Keratinocyte (primary cell): ENCODE measurements at regions not wholly inside any gene's neighbourhood (a gene's known extent, or its start where the extent isn't known, plus 50 kb on each side); places are given as distances from the start of the nearest gene placed in this dataset.

Experiments used
- DNase-seq: peaks from one replicate; pipeline ENCODE4 v3.0.0-alpha.2; 2011; ENCODE audit warnings: low read depth, missing footprints, low spot score
- FAIRE-seq: peaks from 2 replicates; lab custom pipeline; 2011; peaks lifted over from hg19 to GRCh38; lab: Jason Lieb, UNC
- H2AFZ ChIP-seq: 2 replicates; pipeline ENCODE4 v1.6.0; 2012; ENCODE audit warnings: low read length, control low read depth, inconsistent platforms; ENCODE audit not compliant: control insufficient read depth
- H3K27ac ChIP-seq: 2 replicates; pipeline ENCODE4 v1.5.1; 2011; ENCODE audit warnings: low read length; ENCODE audit not compliant: control insufficient read depth, insufficient read depth
- H3K27me3 ChIP-seq: 3 replicates; pipeline ENCODE4 v1.6.0; 2011; ENCODE audit warnings: low read length; ENCODE audit not compliant: control insufficient read depth, insufficient read depth; ENCODE audit errors: extremely low read depth
- H3K36me3 ChIP-seq, 2 experiments: 2 replicates in 1 of 2; 3 replicates in 1 of 2; pipeline ENCODE4 v1.5.1; 2011; ENCODE audit warnings: low read length in 2 of 2, mild to moderate bottlenecking in 1 of 2; ENCODE audit not compliant: control insufficient read depth in 2 of 2, insufficient read depth in 2 of 2; ENCODE audit errors: extremely low read depth in 1 of 2
- H3K4me1 ChIP-seq: 3 replicates; pipeline ENCODE4 v1.5.1; 2011; ENCODE audit warnings: low read length; ENCODE audit not compliant: control insufficient read depth, insufficient read depth; ENCODE audit errors: extremely low read depth
- H3K4me2 ChIP-seq: 3 replicates; pipeline ENCODE4 v1.6.0; 2011; ENCODE audit warnings: low read depth, low read length; ENCODE audit not compliant: control insufficient read depth, insufficient read depth; ENCODE audit errors: extremely low read depth
- H3K4me3 ChIP-seq, 3 experiments: fragments of 200-600 bp in 1 of 3; sonication (generic) in 1 of 3; 2 replicates in 2 of 3; 3 replicates in 1 of 3; pipeline ENCODE4 v1.5.1; 2011 to 2016; ENCODE audit warnings: low read length in 3 of 3, mild to moderate bottlenecking in 3 of 3, control low read depth in 2 of 3, inconsistent platforms in 1 of 3, low read depth in 1 of 3, mixed read lengths in 1 of 3, mixed run types in 1 of 3, moderate library complexity in 1 of 3; ENCODE audit not compliant: control insufficient read depth in 2 of 3, insufficient read depth in 2 of 3; ENCODE audit errors: extremely low read depth in 1 of 3
- H3K79me2 ChIP-seq: 2 replicates; pipeline ENCODE4 v1.6.0; 2012; ENCODE audit warnings: low read length; ENCODE audit not compliant: control insufficient read depth, insufficient read depth
- H3K9ac ChIP-seq: 3 replicates; pipeline ENCODE4 v1.6.0; 2011; ENCODE audit warnings: low read length; ENCODE audit not compliant: control insufficient read depth, insufficient read depth; ENCODE audit errors: extremely low read depth
- H3K9me1 ChIP-seq: 3 replicates; pipeline ENCODE4 v1.6.0; 2011; ENCODE audit warnings: low read length; ENCODE audit not compliant: control insufficient read depth, insufficient read depth; ENCODE audit errors: extremely low read depth
- H3K9me3 ChIP-seq: 2 replicates; pipeline ENCODE4 v1.5.1; 2012; ENCODE audit warnings: low read depth, low read length; ENCODE audit not compliant: control insufficient read depth
- H4K20me1 ChIP-seq: 3 replicates; pipeline ENCODE4 v1.6.0; 2011; ENCODE audit warnings: low read length; ENCODE audit not compliant: control insufficient read depth, insufficient read depth; ENCODE audit errors: extremely low read depth
- CTCF ChIP-seq, 3 experiments: IDR thresholded peaks in 1 of 3; conservative IDR thresholded peaks in 1 of 3; optimal IDR thresholded peaks in 1 of 3; 2 replicates in 2 of 3; 3 replicates in 1 of 3; pipeline versions ENCODE3 to v1.5.1; 2011; ENCODE audit warnings: low read length in 3 of 3, mild to moderate bottlenecking in 3 of 3, moderate library complexity in 2 of 3, control low read depth in 1 of 3, inconsistent platforms in 1 of 3; ENCODE audit not compliant: insufficient read depth in 2 of 3; ENCODE audit errors: extremely low read depth in 1 of 3
- EZH2 ChIP-seq: IDR thresholded peaks from one replicate; pipeline ENCODE4 v1.6.1; 2012; ENCODE audit warnings: inconsistent platforms, mild to moderate bottlenecking, low read length, moderate library complexity
- dilution Hi-C: fragments of 300-500 bp; cut with MboI; formaldehyde crosslinking; loops from one replicate; pipeline ENCODE4 v1.7.0; 2020; ENCODE audit warnings: low sequenced_read_pairs; ENCODE audit not compliant: extremely low pct_ligation_motif_present

DNA sequence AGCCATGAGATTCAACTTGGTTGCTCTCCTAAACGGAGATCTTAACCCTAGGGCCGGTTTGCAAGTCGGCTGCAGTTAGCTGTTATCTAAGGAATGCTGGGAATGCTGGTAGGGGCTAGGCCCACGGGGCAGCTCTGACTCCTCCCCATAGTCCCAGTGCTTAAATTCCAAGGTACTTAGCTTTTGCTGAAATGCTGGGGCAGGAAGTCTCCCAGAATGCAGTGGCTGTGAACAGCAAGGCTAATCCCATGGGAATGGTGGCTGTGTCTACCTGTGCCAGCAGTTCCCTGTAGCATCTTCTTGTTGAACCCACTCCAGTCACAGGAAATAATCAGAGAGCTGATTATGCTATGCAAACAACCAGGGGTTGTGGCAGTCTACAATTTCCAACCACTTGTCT lies 102.5 kb upstream of the TJP1 start:
- dilution Hi-C loops: no loop called here
- peak; percentile 98 for FAIRE-seq
- Histone ChIP-seq H4K20me1 (no peaks in the 10 kb centered on the region), H3K9ac (peak overlapping the region; percentile 51), H2AFZ (peak overlapping the region; percentile 59), H3K27ac (peak overlapping the region; percentile 87), H3K4me2 (peak overlapping the region; percentile 65), H3K4me3 (no peak overlapping the region), H3K9me3 (no peaks in the 10 kb centered on the region), H3K36me3 (no peaks in the 10 kb centered on the region), H3K79me2 (no peaks in the 10 kb centered on the region), H3K4me1 (peaks cover 47% of the 10 kb centered on the region), H3K27me3 (no peaks in the 10 kb centered on the region), H3K9me1 (no peaks in the 10 kb centered on the region)
- peak; percentile 77 for DNase-seq
- TF ChIP-seq EZH2 (no peak), CTCF (optimal IDR thresholded peaks at IDR 0.05 in 1 of 3, IDR thresholded peaks at IDR 0.05 in 1 of 3, conservative IDR thresholded peaks at IDR 0.05 in 1 of 3; ENCODE audit: extremely low read depth in 1 of 3, insufficient read depth in 2 of 3, low read length in 3 of 3) (no peak)

- Histone ChIP-seq H3K9me3 (no peaks in the 10 kb centered on the region), H3K36me3 (no peaks in the 10 kb centered on the region), H3K4me3 (no peak overlapping the region), H4K20me1 (no peaks in the 10 kb centered on the region), H2AFZ (no peak overlapping the region), H3K4me2 (no peak overlapping the region), H3K9ac (no peak overlapping the region), H3K27me3 (no peaks in the 10 kb centered on the region), H3K27ac (no peak overlapping the region), H3K9me1 (no peaks in the 10 kb centered on the region), H3K79me2 (no peaks in the 10 kb centered on the region), H3K4me1 (peaks cover 58% of the 10 kb centered on the region)
- TF ChIP-seq CTCF (optimal IDR thresholded peaks at IDR 0.05 in 1 of 3, IDR thresholded peaks at IDR 0.05 in 1 of 3, conservative IDR thresholded peaks at IDR 0.05 in 1 of 3; ENCODE audit: extremely low read depth in 1 of 3, insufficient read depth in 2 of 3, low read length in 3 of 3) (no peak), EZH2 (no peak)
- FAIRE-seq: no peak
- no peak for DNase-seq
- dilution Hi-C loops: no loop called here
These were observed 99.9 kb upstream of the TJP1 start for GRCh38 chr15:29922191-29922590.
